HepG2 (cell line): ENCODE measurements at regions not wholly inside any gene's neighbourhood (a gene's known extent, or its start where the extent isn't known, plus 50 kb on each side); places are given as distances from the start of the nearest gene placed in this dataset.

ENCODE experiments used
- ATAC-seq: fragments of 200-7000 bp; cut with Tn5 transposase; 3 replicates; pipeline ENCODE4 v1.9.1; 2020; ENCODE audit warnings: mild to moderate bottlenecking, moderate library complexity
- BruUV-seq: library from RNA; stranded (reverse); fragments of 400-500 nt; replicated peaks from 2 replicates; lab custom pipeline; 2021; lab: Mats Ljungman, UMichigan
- CTCF ChIA-PET: fragments of 300-600 bp; formaldehyde crosslinking; extraction: SDS; loops from one replicate; lab custom pipeline; 2021; ENCODE audit warnings: low total read pairs, inconsistent platforms, low intra/inter-chr PET ratio; lab: Yijun Ruan, JAX
- POLR2A ChIA-PET: fragments of 350-600 bp; sonication (Branson Sonifier 250); formaldehyde crosslinking; loops from one replicate; lab custom pipeline; 2020; ENCODE audit warnings: antibody characterized with exemption, inconsistent platforms; lab: Yijun Ruan, JAX
- DNase-seq: peaks from one replicate; pipeline ENCODE4 v3.0.0-alpha.2; 2015; ENCODE audit warnings: low spot score
- FAIRE-seq: peaks from 3 replicates; lab custom pipeline; 2011; peaks lifted over from hg19 to GRCh38; lab: Jason Lieb, UNC
- H2AFZ ChIP-seq: one replicate; pipeline ENCODE4 v1.6.1; 2011; ENCODE audit warnings: low read length, inconsistent platforms
- H3K27ac ChIP-seq: fragments of 300-600 bp; 3 replicates; pipeline ENCODE4 v1.8.0; 2011; ENCODE audit warnings: mixed run types, mild to moderate bottlenecking, mixed read lengths, low read length, inconsistent platforms; ENCODE audit not compliant: insufficient read depth; ENCODE audit errors: extremely low read length
- H3K27me3 ChIP-seq, 2 experiments: fragments of 200-600 bp in 1 of 2; 2 replicates in 1 of 2; 3 replicates in 1 of 2; pipeline versions ENCODE4 v1.6.0 to v1.8.0; 2011; ENCODE audit warnings: low read length in 2 of 2, mild to moderate bottlenecking in 2 of 2, moderate library complexity in 2 of 2, inconsistent platforms in 1 of 2; ENCODE audit not compliant: insufficient read depth in 2 of 2, control insufficient read depth in 1 of 2
- H3K36me3 ChIP-seq, 2 experiments: fragments of 200-600 bp in 1 of 2; replicated peaks in 1 of 2; 2 replicates in 1 of 2; 3 replicates in 1 of 2; pipeline versions ENCODE4 v1.5.1 to v1.8.0; 2011; ENCODE audit warnings: low read length in 2 of 2, inconsistent platforms in 1 of 2; ENCODE audit not compliant: insufficient read depth in 2 of 2, control insufficient read depth in 1 of 2
- H3K4me1 ChIP-seq: 2 replicates; pipeline ENCODE4 v1.5.1; 2012; ENCODE audit warnings: low read length, inconsistent platforms; ENCODE audit not compliant: insufficient read depth
- H3K4me2 ChIP-seq: 2 replicates; pipeline ENCODE4 v1.6.0; 2011; ENCODE audit warnings: low read depth, low read length, inconsistent platforms
- H3K4me3 ChIP-seq, 3 experiments: fragments of 200-600 bp in 1 of 3; sonication (generic), shearing (Covaris generic) in 1 of 3; replicated peaks in 1 of 3; 2 replicates each; pipeline ENCODE4 v1.5.1; 2011 to 2016; ENCODE audit warnings: low read length in 3 of 3, inconsistent platforms in 2 of 3, low read depth in 2 of 3, mild to moderate bottlenecking in 2 of 3, control low read depth in 1 of 3, mixed read lengths in 1 of 3; ENCODE audit not compliant: insufficient read depth in 1 of 3
- H3K79me2 ChIP-seq: one replicate; pipeline ENCODE4 v1.6.1; 2011; ENCODE audit warnings: low read length, inconsistent platforms; ENCODE audit not compliant: insufficient read depth
- H3K9ac ChIP-seq: 2 replicates; pipeline ENCODE4 v1.6.0; 2011; ENCODE audit warnings: mild to moderate bottlenecking, low read depth, low read length, inconsistent platforms; ENCODE audit not compliant: insufficient read depth
- H3K9me3 ChIP-seq: 2 replicates; pipeline ENCODE4 v1.5.1; 2012; ENCODE audit warnings: mild to moderate bottlenecking, low read length
- H4K20me1 ChIP-seq: 2 replicates; pipeline ENCODE4 v1.6.0; 2011; ENCODE audit warnings: inconsistent platforms, mild to moderate bottlenecking, low read length, moderate library complexity; ENCODE audit not compliant: insufficient read depth
- ARNT ChIP-seq: fragments of 450-650 bp; IDR thresholded peaks from 2 replicates; pipeline ENCODE4 v1.6.1; 2017
- CREBL2 ChIP-seq: sonication (generic); formaldehyde crosslinking; IDR thresholded peaks from 2 replicates; pipeline ENCODE4 v1.8.1; 2023; ENCODE audit warnings: missing genetic modification reagents, mild to moderate bottlenecking, borderline replicate concordance
- ETS1 ChIP-seq: sonication (generic); formaldehyde crosslinking; IDR thresholded peaks from 2 replicates; pipeline ENCODE4 v1.4.0; 2020; ENCODE audit warnings: missing genetic modification reagents
- JUND ChIP-seq: sonication (generic); formaldehyde crosslinking; IDR thresholded peaks from 2 replicates; pipeline ENCODE4 v1.8.0; 2022; ENCODE audit warnings: mild to moderate bottlenecking, missing genetic modification reagents
- NFE2 ChIP-seq: sonication (generic); formaldehyde crosslinking; IDR thresholded peaks from 2 replicates; pipeline ENCODE4 v1.4.0; 2020; ENCODE audit warnings: missing genetic modification reagents
- RARA ChIP-seq: IDR thresholded peaks from 2 replicates; pipeline ENCODE4 v1.6.1; 2016; ENCODE audit warnings: missing genetic modification reagents, missing compliant biosample characterization
- TGIF2 ChIP-seq: IDR thresholded peaks from 2 replicates; pipeline ENCODE4 v1.6.1; 2016; ENCODE audit warnings: control low read depth, missing compliant biosample characterization
- TMF1 ChIP-seq: sonication (generic); formaldehyde crosslinking; IDR thresholded peaks from 2 replicates; pipeline ENCODE4 v1.8.1; 2022; ENCODE audit warnings: low read depth, missing genetic modification reagents
- ZBTB3 ChIP-seq: sonication (generic); formaldehyde crosslinking; IDR thresholded peaks from 2 replicates; pipeline ENCODE4 v1.4.0; 2020; ENCODE audit warnings: low read depth, mild to moderate bottlenecking, moderate library complexity, missing genetic modification reagents, borderline replicate concordance
- ZMAT5 ChIP-seq: sonication (generic); formaldehyde crosslinking; IDR thresholded peaks from 2 replicates; pipeline ENCODE4 v1.5.0; 2020; ENCODE audit warnings: mild to moderate bottlenecking, low read depth, missing genetic modification reagents, borderline replicate concordance
- ZNF10 ChIP-seq: sonication (generic); formaldehyde crosslinking; IDR thresholded peaks from 2 replicates; pipeline ENCODE4 v1.4.0; 2020; ENCODE audit warnings: mild to moderate bottlenecking, low read depth, missing genetic modification reagents, borderline replicate concordance
- ZNF142 ChIP-seq: sonication (generic); formaldehyde crosslinking; IDR thresholded peaks from 2 replicates; pipeline ENCODE4 v1.4.0; 2020; ENCODE audit warnings: missing genetic modification reagents
- ZNF543 ChIP-seq: sonication (generic); formaldehyde crosslinking; IDR thresholded peaks from 2 replicates; pipeline ENCODE4 v1.4.0; 2020; ENCODE audit warnings: mild to moderate bottlenecking, missing genetic modification reagents
- ZNF550 ChIP-seq: sonication (generic); formaldehyde crosslinking; IDR thresholded peaks from 2 replicates; pipeline ENCODE4 v1.4.0; 2020; ENCODE audit warnings: mild to moderate bottlenecking, missing genetic modification reagents, borderline replicate concordance
- ZNF607 ChIP-seq: sonication (generic); formaldehyde crosslinking; IDR thresholded peaks from 2 replicates; pipeline ENCODE4 v1.5.1; 2020; ENCODE audit warnings: missing genetic modification reagents, mild to moderate bottlenecking, borderline replicate concordance
- in situ Hi-C: cut with HindIII; loops from 2 replicates; pipeline ENCODE4 v1.10.0; 2017; ENCODE audit warnings: low pct_unique_long_range_greater_than_20kb; ENCODE audit not compliant: extremely low pct_ligation_motif_present
- intact Hi-C: fragments of 100-400 bp; cut with micrococcal nuclease; formaldehyde crosslinking; loops from one replicate; pipeline ENCODE4 v1.10.0; 2022; ENCODE audit not compliant: unreplicated experiment

GRCh38 chr18:73150199-73150598 is 282.4 kb upstream of the NETO1 start:
- Histone ChIP-seq H3K4me3 (no peak overlapping the region), H3K27me3 (no peaks in the 10 kb centered on the region), H3K4me1 (no peaks in the 10 kb centered on the region), H3K27ac (no peak overlapping the region), H3K9me3 (no peaks in the 10 kb centered on the region), H2AFZ (no peak overlapping the region), H3K36me3 (no peaks in the 10 kb centered on the region), H3K79me2 (no peaks in the 10 kb centered on the region), H3K4me2 (no peak overlapping the region), H3K9ac (no peak overlapping the region), H4K20me1 (no peaks in the 10 kb centered on the region)
- BruUV-seq = no TSS peak
- intact Hi-C loops (no loop called here), in situ Hi-C loops (no loop called here)
- ChIA-PET CTCF (no interaction called here), POLR2A (no interaction called here)
- TF ChIP-seq ZNF142 (CRISPR knock-in tag) (no peak), NFE2 (CRISPR knock-in tag) (no peak), CREBL2 (CRISPR knock-in tag) (no peak), ZNF10 (CRISPR knock-in tag) (no peak), ZNF607 (CRISPR knock-in tag) (no peak), TGIF2 (CRISPR knock-in tag) (no peak), TMF1 (CRISPR knock-in tag) (no peak), ZBTB3 (CRISPR knock-in tag) (no peak), ZNF543 (CRISPR knock-in tag) (no peak), ZMAT5 (CRISPR knock-in tag) (no peak), ZNF550 (no peak), ETS1 (CRISPR knock-in tag) (no peak), RARA (no peak), JUND (CRISPR knock-in tag) (no peak), ARNT (no peak)
- FAIRE-seq = no peak
- ATAC-seq = no peak
- DNase-seq = no peak
